RKO (cell line): ENCODE measurements at regions not wholly inside any gene's neighbourhood (a gene's known extent, or its start where the extent isn't known, plus 50 kb on each side); places are given as distances from the start of the nearest gene placed in this dataset.

Experiments used
- DNase-seq: peaks from one replicate; pipeline ENCODE4 v3.0.0-alpha.2; 2016; ENCODE audit warnings: low spot score

GRCh38 chr12:112559784-112560183, 141.0 kb downstream of the PTPN11 start:
- no peak for DNase-seq

- DNase-seq, result no peak
Observed at GRCh38 chr12:112564160-112564784, 145.5 kb downstream of the PTPN11 start.

DNA sequence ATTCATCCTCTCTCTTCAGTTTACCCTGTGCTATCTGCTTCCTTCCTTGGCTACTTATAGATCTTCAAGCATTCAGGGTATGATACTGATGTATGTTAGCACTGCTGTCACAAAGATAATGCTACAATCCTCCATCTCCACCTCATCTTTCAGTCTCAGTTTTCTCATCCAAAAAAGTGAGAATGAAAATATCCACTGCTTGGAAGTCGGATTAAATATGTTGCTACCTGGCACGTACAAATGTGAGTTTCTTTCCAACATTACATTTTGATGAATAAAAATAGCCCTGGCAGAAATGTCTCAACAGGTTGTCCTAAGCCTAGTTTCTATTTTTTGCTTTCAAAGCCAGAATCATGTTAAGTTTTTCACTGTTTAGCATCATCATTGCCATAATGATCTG, 149.9 kb downstream of the PTPN11 start:
- no peak for DNase-seq

GRCh38 chr12:112570096-112570495, 151.3 kb downstream of the PTPN11 start:
- no peak for DNase-seq

DNA sequence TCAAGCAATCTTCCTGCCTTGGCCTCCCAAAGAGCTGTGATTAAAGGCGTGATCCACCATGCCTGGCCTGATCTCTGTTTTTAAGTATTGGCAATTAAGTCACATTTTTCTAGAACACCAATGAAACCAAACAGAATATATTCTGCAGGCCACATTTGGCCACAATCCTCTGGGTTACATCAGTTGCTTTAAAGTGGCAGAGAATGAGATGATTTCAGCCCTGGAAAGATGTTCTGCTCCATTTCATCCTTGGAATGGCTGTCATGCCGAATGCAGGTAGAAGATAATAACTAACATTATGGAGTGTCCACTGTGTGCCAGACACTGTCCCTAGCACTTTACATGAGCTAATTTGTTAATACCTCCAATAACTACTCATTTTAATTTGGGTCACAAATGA, 154.4 kb downstream of the PTPN11 start:
- DNase-seq, result no peak

- no peak for DNase-seq
Observed at GRCh38 chr12:112574896-112575558, 156.3 kb downstream of the PTPN11 start.

GRCh38 chr12:112575559-112576067, 156.9 kb downstream of the PTPN11 start:
- no peak for DNase-seq

GRCh38 chr12:112577473-112578329, 159.0 kb downstream of the PTPN11 start:
- DNase-seq, result no peak

DNA sequence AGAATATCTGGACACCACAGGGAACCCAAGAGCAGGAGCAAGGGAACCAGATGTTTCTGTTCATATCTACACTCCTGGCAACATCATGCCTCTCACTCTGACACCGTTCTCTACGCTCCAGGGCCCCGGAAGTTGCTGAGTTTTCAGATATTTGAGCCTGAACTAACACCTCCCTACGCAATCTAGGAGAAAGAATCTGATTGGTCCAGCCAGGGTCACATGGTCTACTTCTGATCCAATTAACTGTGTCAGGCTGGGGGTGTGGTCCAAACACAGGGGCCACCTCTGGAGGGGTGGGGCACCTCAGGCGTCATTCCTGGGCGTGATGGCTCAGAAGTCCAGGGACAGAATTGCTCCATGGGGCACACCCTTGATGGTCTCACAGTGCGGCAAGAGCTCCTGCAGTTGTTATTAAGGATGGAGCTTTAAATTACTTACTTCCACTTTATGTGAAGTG, 165.5 kb downstream of the PTPN11 start:
- peak; percentile 67 for DNase-seq

DNA sequence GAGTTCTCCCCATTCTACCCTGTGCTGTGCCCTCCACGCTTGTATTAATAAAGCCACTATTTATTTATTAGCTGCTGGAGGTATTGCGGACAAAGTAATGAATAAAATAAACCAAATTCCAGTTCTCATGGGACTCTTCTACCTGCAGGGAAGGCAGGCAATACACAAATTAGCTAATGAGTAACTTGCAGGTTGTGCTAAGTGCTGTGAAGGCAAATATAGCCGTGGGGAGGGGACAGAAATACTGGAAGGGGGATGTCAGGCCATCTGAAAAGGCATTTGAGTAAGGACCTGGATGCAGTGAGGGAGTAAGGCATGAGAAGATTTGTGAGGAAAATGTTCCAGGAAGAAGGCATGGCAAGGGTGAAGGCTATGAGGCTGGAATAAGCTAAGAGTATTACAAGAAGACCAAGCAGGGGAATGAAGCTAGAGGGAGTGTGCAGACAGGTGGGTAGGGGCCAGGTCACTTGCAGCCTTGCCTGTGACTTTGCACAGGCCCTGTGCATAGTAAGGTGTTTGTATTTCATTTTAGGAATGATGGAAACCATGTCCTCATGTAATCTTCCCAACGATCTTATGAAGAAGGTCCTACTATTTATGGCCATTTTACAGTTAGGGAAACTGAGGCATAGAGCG, 167.5 kb downstream of the PTPN11 start:
- no peak for DNase-seq

GRCh38 chr12:112589275-112589674, 170.5 kb downstream of the PTPN11 start:
- DNase-seq, result no peak

- no peak for DNase-seq
Observed at GRCh38 chr12:112590281-112590680, 171.5 kb downstream of the PTPN11 start.

DNA sequence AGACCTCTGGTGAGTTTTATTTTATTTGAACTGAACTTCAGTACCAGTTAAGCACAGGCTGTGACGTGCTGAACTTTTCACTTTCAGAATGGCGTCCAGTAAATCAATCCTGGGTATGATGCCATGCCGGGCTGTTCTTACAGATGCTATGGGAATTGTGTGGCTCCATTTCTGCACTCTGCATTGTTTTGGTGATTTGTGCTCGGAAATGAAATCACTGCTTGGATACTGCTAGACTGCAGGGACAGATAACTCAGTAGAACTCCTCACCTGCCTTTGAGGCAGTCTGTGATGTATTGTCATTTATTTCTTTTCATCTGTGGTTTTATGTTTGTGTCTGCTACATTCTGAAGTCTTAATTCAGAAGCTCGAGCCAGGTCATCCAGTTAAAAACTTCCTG, 172.7 kb downstream of the PTPN11 start:
- DNase-seq, result no peak

DNA sequence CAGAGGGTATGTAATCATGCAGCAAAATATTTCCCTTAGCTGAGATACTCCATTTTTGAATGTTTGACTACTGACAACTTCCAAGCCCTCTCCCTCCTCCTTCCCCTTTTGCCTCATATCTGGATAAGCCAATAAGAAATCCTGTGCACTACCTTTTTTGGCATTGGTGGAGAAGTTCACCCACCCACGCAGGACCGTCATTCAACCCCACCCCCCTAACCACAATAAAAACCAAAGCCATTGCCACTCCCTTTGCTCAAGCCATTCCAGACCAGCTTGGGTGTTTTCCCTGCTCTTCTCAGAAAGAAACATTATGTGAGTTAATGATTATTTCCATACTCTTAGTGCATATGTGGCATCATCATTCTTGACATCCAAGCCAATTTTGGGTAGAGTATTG, 176.7 kb downstream of the PTPN11 start:
- no peak for DNase-seq

GRCh38 chr12:112597986-112598385, 179.2 kb downstream of the PTPN11 start:
- no peak for DNase-seq

- DNase-seq, result no peak
Observed at GRCh38 chr12:112598626-112599025, 179.9 kb downstream of the PTPN11 start.

GRCh38 chr12:112599871-112600270, 181.1 kb downstream of the PTPN11 start:
- DNase-seq, result no peak

- no peak for DNase-seq
Observed at GRCh38 chr12:112602150-112602549, 183.4 kb downstream of the PTPN11 start.

DNA sequence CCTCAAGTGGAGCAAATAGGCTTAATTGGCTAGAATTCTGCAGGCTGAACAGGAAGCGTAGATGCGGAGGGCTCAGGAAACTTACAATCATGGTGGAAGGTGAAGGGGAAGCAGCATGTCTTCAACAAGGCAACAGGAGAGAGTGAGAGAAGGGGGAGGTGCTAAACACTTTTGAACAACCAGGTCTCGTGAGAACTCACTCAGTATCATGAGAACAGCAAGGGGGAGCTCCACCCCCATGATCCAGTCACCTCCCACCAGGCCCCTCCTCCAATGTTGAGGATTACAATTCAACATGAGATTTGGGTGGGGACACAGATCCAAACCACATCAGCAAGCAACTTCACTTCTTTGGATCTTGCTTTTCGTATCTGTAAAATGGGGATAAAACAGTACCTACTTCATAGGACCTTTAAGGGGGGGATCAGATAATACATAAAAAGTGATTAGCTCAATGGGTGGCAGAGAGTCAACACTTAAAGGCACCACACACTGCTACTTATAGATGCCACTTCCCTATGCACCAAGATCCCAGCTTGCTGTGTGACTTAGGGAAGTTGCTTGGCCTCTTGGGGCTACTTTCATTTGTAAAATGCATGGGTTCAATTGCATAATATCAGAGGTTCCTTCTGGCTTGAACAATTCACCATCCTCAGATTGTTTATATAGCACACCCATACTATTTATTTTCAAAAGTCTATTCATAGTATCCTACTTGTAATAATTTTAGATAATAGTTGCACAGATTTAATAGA, 184.8 kb upstream of the RPH3A start:
- DNase-seq, result no peak

DNA sequence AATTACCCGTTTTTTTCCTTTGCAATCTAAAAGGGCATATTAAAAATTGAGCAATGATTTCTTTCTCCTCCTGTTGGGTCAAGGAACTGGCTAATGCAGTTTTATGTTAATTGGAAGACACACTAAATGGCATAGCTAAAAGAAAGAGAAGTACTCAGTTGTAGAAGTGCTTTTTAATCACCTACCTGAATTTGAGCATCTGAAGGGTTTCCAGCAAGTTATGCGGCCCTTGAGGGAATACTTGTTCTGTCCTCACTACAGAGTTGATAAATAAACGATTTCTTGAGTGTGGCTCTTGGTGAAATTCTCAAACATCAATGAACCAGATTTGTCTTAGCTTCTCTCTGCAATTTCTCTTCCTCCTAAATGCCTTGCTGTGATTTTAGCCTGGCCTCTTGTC, 184.1 kb upstream of the RPH3A start:
- DNase-seq, result no peak

GRCh38 chr12:112611908-112612307, 179.6 kb upstream of the RPH3A start:
- DNase-seq, result no peak

- no peak for DNase-seq
Observed at GRCh38 chr12:112615196-112615595, 176.4 kb upstream of the RPH3A start.
